ENCODE measurements at regions not wholly inside any gene's neighbourhood (a gene's known extent, or its start where the extent isn't known, plus 50 kb on each side); places are given as distances from the start of the nearest gene placed in this dataset.

- no peak for TF ChIP-seq CTCF (optimal IDR thresholded peaks at IDR 0.05 in 1 of 3, IDR thresholded peaks at IDR 0.05 in 1 of 3, conservative IDR thresholded peaks at IDR 0.05 in 1 of 3; ENCODE audit: extremely low read depth in 1 of 3, insufficient read depth in 2 of 3, low read length in 3 of 3)
- no peak for TF ChIP-seq EZH2 (IDR thresholded peaks at IDR 0.05; ENCODE audit: low read length)
These were observed 67.8 kb downstream of the CASP12 start for GRCh38 chr11:104830508-104830907.
